ENCODE measurements at regions not wholly inside any gene's neighbourhood (a gene's known extent, or its start where the extent isn't known, plus 50 kb on each side); places are given as distances from the start of the nearest gene placed in this dataset.

DNA sequence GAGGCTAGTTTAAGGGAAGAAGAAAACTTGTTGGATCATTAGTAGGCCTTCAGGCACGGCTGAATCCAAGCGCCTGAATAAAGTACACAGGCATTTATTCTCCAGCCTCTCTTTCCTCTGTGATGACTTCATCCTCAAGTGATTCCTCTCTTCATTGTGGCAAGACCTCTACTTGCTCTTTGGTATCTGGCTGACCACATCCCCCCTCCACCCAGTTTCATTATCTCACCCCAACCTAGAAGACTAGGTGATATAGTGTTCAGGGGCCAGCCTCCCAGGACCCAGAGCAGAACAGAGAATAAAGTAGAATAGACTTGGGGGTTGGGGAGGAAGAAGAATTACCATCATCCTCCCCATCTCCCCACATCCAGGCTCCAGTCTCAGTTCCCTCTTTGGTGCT lies 189.3 kb downstream of the MIAT start:
- no peak for DNase-seq (ENCODE audit: low read depth)

DNA sequence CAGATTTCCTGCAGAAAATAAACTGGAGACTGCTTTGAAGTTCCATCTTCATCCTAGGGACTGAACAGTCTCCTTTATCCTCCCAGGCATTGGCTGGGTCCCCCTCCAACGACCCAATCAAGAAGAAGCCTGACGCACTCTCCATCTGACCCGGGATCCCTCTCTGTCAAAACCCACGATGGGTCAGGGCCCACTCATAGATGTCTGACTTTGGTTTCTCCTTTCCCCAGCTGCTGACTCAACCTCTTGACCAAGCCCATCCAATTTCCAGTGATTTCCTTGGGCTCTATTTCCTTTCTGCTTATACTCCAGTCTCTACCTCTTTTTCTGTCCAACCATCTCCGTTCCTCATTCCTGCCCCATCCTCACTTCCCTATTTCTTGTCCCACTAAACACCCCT lies 189.7 kb downstream of the MIAT start:
- DNase-seq (ENCODE audit: low read depth), result no peak

DNA sequence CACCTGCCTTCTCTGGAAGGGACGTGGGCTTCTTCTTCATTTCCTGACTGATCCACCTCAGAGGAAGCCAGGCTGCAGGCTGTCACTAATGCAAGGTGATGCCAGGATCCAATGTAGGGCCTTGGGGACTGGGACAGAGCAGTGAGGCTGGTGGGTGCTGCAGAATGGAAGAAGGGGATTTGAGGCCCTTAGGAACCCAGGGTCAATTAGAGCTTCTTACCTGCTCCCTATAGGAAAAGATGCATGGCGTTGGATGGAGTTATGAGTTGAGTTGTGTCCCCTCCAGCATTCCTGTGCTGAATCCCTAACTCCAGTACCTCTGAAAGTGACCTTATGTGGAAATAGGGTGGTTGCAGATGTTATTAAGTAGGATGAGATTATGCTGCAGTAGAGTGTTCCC lies 190.4 kb downstream of the MIAT start:
- no peak for DNase-seq (ENCODE audit: low read depth)

DNA sequence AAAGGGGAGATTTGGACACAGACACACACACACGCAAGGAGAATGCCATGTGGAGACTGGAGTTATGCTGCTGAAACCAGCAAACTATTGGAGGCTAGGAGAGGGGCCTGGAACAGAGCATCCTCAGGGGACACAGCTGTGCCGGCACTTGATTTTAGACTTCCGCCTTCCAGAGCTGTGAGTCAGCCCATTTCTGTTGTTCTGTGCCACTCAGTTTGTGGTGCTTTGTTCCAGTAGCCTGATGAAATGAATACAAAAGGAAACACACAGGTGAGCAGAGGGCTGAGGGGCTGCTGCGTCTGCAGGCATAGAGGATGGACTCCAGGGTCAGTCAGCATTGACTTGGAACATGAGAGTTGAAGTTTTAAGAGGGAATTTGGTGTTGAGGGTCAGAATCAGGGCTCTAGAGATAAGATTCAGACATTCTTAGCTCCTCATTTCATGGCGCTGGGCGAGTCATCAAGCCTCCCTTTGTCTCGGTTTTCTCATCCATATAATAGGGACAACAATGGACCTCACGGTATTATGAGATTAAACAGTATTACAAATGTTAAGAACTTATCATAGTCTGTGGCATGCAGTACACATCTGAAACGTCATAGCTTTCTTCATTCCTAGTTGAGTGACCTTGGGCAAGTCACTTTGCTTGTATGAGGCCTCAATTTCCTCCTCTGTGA lies 191.0 kb downstream of the MIAT start:
- no peak for DNase-seq (ENCODE audit: low read depth)

DNA sequence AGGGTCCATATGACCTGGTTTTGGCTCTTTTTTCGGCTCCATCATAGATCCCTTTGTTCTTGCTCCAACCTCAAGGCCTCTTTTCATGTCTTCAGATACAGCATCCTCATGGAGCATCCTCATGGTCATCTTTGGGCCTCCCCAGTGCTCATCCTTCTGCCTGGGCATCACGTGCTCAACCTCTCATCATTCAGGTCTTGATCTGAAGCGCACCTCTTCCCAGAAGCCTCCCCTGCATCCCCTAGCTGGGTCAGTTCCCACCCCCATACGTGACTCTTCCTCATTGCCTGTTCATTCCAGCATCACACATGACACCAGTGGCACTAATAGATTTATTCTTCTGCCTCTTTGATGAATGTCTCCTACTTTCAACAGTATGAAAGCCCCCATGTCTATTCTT lies 192.2 kb downstream of the MIAT start:
- DNase-seq (ENCODE audit: low read depth), result no peak

DNA sequence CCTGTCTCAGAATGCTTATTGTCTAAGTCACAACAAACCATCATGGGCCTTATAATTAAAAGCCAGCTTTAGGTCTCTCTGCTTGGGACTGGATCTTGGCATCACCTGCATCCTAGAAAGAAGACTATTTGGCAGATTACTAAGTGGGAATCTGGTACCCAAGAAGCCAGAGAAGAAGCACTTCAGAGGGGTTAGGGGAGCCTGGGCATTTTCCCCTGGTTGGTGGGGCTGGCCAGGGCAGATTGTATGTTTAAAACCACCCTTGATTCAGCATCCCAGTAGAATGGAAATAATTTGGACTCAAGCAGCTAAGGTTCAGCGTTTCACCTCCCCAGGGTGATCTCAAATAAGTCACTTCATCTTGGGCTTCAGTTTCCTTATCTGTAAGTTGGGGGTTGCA lies 193.7 kb downstream of the MIAT start:
- no peak for DNase-seq (ENCODE audit: low read depth)

DNA sequence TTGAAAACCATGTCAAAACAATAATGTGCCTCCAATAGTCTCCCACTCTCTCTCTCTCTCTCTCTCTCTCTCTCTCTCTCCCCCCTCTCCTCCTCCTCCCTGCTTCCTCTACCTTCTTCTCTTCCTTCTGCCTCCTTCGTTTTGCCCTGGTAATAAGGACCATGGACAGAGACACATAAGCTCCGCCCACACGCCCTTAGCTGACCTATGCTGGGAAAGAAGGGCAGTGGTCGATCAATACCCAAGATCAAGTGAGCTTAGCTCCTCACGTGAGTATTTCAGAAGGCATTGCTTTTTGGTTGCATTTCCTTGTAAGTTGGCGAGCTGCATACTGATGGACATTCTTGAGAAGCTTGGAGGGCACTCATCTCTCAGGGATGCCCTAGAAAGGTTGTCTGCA lies 194.8 kb downstream of the MIAT start:
- DNase-seq (ENCODE audit: low read depth), result no peak

DNA sequence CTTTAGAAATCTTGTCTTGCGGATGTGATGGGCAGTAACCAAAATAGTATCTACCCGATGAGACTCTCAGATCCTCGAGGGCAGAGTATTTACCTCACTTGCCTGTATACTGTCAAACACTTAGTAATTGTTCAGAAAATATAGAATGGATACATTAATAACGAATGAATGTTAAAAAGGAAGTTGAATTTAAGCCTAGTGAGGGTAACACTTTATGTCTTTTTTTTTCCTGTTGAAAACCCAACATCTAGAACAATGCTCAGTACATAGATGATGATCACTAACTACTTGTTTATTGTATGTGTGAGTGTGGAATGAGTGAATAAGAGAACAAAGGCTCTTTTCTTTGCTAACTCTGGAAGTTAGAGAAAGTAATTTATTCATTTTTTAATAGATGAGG lies 195.7 kb downstream of the MIAT start:
- no peak for DNase-seq (ENCODE audit: low read depth)

DNA sequence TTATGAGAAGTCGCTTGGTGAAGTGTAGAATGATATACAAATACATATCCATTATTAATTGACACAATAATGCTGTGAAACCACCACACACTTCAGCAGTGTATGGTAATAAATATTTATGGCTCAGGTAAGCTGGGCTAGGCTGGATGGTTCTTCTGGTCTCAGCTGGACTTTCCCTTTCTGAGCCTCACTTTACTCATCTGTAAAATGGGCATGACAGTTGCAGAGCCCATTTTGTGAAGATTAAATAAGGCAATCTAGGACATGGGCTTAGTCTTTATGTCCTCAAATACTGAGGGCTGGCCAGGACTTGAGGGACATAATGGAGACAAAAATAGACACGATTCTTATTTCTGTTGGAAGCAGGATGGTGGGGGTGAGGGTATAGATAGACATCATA lies 196.1 kb downstream of the MIAT start:
- DNase-seq (ENCODE audit: low read depth), result no peak

DNA sequence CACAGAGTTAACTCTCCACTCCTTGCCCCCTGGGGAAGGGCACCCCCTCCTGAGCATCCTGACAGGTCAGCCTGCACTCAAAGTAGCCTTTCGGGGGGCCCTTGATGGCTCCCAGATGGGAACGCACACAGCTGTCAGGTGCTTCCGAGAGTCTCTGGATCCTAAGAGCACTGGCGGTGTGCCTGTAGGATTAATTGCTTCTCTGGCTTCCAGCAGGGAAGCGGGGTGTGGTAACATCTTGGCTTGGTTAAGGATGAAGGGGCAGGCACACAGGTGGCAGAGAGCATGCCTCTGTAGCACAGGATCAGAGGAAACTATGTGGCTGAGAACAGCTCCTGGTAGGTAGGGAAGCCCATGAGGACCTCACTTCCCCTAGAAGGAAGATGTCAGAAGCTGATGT lies 199.8 kb downstream of the MIAT start:
- no peak for DNase-seq (ENCODE audit: low read depth)

DNA sequence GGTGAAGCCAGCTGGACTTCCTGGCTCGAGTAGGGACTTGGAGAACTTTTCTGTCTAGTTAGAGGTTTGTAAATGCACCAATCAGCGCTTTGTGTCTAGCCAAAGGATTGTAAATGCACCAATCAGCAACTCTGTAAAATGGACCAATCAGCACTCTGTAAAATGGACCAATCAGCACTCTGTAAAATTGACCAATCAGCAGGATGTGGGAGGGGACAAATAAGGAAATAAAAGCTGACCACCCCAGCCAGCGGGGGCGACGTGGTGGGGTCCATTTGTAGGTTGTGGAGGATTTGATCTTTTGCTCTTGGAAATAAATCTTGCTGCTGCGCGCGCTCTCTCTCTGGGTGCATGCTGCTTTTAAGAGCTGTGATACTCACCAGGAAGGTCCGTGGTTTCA lies 202.9 kb downstream of the MIAT start:
- DNase-seq (ENCODE audit: low read depth), result no peak

DNA sequence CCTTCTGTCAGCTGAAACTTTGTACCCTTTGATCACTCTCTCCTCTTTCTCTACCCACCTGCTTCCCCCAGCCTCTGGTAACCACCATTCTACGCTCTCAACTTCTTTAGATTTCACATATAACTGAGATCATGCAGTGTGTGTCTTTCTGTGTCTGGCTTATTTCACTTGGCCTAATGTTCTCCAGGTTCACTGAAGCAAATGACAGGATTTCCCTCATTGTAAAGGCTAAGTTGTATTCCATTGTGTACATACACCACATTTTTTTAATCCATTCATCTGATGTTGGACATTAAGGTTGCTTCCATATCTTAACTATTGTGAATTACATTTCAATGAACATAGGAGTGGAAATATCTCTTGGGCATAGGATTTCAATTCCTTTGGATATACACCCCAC lies 207.6 kb downstream of the MIAT start:
- DNase-seq (ENCODE audit: low read depth), result no peak

DNA sequence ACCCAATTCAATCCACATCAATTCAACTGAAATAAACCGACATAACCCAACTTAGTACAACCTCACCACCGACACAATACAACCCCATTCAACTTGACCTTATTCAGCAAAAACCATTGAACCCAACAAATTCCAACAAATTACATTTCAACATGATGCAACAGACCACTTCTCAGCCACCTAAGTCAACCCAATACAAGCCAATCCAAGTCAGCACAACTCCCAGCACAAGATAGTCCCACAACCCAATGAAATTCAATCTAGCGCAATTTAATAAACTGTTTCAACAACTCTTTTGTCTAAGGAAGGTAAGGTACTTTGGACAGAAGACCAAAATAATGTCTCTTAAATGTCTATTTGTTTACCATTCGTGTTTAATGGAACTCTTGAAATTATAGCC lies 226.0 kb downstream of the MIAT start:
- DNase-seq (ENCODE audit: low read depth), result no peak

DNA sequence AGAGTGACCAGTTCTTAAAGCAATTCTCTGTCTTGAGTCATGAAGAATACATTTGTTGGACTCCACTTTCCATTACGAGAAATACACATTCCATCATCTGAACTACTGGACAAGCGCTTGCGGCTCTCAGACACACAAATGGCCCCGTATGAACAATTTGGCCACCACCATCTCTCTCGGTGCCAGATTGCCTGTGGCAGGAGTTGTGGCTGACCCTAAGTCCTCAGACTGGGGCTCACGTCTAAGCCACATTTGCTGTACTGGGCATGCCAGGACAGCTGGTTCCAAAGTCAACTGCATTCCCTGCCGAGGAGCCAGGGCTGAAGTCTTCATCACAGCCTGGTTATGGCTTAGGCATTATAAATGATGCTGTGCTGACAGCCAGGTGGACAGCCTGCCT lies 227.5 kb downstream of the MIAT start:
- no peak for DNase-seq (ENCODE audit: low read depth)

DNA sequence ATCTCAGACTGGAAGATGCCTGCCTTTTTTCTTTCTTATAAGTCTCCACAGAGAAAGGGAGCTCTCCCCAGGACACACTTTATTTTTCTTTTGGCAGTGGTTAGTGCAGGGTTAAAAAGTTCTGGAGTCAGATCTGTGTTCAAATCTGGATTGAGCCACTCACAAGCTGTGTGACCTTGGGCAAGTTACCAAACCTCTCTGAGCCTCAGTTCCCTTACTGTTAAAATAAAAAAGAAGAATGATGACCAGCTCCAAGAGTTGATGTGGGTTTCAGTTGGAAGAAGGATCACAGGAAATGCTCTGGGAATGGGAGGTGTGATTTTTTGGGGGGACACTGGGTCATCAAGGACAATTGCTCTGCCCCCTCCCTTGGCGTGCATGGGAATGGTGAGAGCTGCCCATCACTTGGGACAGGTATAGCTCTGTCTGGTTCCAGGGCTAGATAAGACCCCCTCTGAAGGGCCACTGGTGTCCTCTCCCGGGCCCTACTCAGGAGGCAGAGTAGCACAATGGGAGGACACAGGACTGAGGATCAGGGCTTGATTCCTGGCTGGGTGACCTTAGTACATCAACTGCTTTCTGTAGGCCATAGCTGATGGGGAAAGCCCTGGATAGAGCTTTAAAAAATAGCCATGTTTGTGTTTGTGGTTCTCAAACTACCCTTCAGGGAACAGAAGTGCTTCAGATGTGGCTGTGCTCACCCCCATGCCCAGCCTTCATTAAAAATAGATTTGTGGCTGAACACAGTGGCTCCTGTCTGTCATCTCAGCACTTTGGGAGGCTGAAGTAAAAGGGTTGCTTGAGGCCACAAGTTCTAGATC lies 228.3 kb downstream of the MIAT start:
- DNase-seq (ENCODE audit: low read depth), result no peak

DNA sequence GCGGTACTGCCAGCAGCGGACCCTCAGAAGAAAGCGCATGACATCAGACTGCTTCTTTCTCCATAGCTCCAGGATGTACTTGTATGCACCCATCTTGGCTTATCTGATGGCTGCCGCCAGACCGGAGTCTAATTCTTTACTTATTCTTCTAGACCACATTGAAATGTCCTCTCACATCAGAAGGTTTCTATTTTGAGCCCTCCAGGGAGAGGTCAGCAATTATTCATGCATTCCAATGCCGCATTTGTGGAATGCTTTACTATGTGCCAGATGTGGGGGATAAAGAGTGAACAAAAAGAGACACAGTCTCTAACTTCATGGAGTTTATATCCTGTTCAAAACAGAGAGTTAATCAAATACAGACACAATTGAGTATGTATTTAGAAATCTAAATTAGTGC lies 230.1 kb downstream of the MIAT start:
- DNase-seq (ENCODE audit: low read depth), result no peak

DNA sequence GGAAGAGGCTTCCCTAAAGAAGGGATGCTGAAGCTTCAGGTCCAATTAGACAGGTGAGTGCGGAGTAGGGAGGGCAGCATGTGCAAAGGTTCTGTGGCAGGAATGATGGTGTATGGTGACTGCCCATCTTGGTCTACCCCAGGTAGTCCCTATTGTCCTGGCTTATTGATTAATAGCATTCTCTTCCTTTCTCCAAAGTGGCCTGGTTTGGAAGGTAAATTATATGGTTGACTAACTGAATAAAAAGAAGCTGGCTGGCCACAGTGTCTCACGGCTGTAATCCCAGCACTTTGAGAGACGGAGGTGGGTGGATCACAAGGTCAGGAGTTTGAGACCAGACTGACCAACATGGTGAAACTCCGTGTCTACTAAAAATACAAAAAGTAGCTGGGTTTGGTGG lies 230.5 kb downstream of the MIAT start:
- DNase-seq (ENCODE audit: low read depth), result no peak

DNA sequence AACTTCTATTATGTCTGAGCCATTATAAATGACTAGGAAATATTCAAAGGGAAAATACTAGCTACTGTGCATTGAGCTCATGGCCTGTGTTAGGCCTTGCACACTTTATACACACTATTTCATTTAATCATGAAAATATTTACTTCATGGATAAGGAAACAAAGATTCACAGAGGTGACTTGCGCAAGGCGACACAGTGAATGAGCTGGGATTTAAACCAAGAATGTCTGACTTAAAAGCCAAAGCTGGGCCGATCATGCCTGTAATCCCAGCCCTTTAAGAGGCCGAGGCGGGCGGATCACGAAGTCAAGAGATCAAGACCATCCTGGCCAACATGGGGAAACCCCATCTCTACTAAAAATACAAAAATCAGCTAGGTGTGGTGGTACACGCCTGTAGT lies 231.5 kb downstream of the MIAT start:
- no peak for DNase-seq (ENCODE audit: low read depth)

DNA sequence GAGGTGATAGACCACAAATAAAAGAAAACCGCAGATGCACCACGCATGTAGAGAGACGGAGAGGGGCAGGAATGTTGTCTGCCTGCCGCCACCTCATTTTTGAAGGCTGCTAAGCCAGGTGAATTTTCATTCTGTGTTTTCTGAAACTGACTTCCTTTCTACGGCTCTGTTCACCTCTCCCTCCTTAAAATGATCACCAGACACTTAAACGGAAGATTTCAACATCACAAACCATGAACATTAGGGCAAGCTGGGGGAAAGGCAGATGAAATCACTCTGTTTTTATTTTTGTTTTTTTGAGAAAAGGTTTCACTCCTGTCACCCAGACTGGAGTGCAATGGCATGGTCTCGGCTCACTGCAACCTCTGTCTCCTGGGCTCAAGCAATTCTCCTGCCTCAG lies 232.4 kb downstream of the MIAT start:
- DNase-seq (ENCODE audit: low read depth), result no peak

DNA sequence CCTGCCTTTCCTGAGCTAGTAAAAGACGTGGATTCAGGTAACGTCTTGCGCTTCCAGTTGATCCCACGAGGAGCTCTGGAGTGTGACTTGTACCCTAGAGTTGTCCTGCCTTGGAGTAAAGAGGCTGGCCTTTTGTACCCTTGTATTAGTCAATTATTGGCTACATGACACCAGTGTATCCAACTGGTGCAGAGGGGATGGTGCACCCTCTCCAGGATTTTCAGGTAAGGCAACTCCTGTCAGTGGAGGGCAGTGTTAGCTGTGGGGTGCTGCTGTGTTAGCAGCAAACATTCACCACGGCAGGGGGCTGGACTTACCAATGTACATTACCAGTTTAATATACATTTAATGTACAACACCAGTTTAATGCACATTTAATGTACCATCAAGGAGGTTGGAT lies 233.5 kb downstream of the MIAT start:
- DNase-seq (ENCODE audit: low read depth), result no peak

DNA sequence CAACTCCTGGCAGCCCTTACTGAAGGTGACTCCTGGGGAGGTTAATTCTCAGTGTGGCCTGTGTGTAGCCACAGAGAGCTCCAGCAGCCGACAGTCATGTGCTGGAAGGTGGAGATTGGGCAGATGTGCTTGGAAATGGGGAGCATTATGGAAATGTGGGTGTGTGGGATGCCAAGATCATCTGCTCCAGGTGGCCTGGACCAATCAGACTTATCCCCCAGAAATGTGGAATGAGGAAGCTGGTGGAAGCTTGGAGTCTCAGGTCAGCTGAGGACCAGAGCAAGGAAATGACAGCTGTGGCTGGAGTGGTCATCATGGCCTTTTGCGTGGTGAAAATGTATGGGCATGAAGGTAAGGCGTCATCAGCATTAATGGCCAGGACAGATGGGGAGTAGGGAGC lies 234.0 kb downstream of the MIAT start:
- DNase-seq (ENCODE audit: low read depth), result no peak

DNA sequence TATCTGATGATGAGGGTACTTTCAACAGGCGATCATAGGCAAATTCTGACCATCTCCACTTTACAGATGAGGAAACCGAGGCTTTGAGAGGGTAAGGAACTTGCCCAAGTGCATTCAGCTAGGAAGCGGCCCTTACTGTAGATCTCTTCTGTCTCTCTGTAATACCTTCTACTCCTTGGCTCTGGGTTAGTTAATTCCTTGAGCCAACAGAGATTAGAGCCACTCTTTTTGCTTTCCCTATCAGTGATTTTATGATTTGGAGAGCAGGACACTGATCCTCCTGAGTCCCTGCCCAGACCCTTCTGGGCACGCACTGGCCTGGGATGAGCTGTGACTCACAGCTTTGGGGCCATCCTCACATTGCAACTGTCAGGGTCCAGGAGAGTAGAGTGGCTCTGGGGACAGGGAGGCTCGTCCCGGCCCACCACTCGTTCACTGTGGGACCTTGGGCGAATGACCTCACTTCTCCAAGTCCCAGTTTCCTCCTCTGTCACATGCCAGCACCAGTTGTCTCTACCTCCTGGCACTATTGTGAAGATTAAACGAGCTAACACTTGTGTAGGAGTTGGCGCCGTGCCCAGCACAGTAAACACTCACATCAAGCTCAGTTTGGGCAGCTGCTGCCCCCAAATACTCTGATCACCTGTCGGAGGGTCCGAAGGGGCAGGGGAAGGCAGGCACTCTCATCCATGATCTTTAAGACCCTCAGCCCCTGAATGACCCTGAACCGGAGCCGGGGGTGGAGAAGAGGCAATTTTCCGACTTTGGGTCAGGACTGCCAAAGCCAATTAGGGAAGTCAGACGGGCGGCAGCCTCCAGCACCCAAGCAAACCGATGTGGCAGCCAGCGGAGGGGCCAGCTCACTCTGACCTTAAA lies 235.0 kb downstream of the MIAT start:
- no peak for DNase-seq (ENCODE audit: low read depth)

Measured in forelimb muscle (tissue), 1 donor.